Keratinocyte (primary cell): ENCODE measurements at regions not wholly inside any gene's neighbourhood (a gene's known extent, or its start where the extent isn't known, plus 50 kb on each side); places are given as distances from the start of the nearest gene placed in this dataset.

Source experiments
- CTCF ChIP-seq, 3 experiments: IDR thresholded peaks in 1 of 3; conservative IDR thresholded peaks in 1 of 3; optimal IDR thresholded peaks in 1 of 3; 2 replicates in 2 of 3; 3 replicates in 1 of 3; pipeline versions ENCODE3 to v1.5.1; 2011; ENCODE audit warnings: low read length in 3 of 3, mild to moderate bottlenecking in 3 of 3, moderate library complexity in 2 of 3, control low read depth in 1 of 3, inconsistent platforms in 1 of 3; ENCODE audit not compliant: insufficient read depth in 2 of 3; ENCODE audit errors: extremely low read depth in 1 of 3
- EZH2 ChIP-seq: IDR thresholded peaks from one replicate; pipeline ENCODE4 v1.6.1; 2012; ENCODE audit warnings: inconsistent platforms, mild to moderate bottlenecking, low read length, moderate library complexity

- TF ChIP-seq CTCF (optimal IDR thresholded peaks at IDR 0.05 in 1 of 3, IDR thresholded peaks at IDR 0.05 in 1 of 3, conservative IDR thresholded peaks at IDR 0.05 in 1 of 3; ENCODE audit: extremely low read depth in 1 of 3, insufficient read depth in 2 of 3, low read length in 3 of 3), result no peak
- no peak for TF ChIP-seq EZH2
Observed at GRCh38 chr5:99334936-99335335, 406.1 kb upstream of the CHD1 start.
